ENCODE measurements at regions not wholly inside any gene's neighbourhood (a gene's known extent, or its start where the extent isn't known, plus 50 kb on each side); places are given as distances from the start of the nearest gene placed in this dataset.
"Not testable (repeated sequence)": the region's sequence is repeated elsewhere in the genome, so short reads cannot be mapped to it uniquely, and the experiment has no call there.

DNA sequence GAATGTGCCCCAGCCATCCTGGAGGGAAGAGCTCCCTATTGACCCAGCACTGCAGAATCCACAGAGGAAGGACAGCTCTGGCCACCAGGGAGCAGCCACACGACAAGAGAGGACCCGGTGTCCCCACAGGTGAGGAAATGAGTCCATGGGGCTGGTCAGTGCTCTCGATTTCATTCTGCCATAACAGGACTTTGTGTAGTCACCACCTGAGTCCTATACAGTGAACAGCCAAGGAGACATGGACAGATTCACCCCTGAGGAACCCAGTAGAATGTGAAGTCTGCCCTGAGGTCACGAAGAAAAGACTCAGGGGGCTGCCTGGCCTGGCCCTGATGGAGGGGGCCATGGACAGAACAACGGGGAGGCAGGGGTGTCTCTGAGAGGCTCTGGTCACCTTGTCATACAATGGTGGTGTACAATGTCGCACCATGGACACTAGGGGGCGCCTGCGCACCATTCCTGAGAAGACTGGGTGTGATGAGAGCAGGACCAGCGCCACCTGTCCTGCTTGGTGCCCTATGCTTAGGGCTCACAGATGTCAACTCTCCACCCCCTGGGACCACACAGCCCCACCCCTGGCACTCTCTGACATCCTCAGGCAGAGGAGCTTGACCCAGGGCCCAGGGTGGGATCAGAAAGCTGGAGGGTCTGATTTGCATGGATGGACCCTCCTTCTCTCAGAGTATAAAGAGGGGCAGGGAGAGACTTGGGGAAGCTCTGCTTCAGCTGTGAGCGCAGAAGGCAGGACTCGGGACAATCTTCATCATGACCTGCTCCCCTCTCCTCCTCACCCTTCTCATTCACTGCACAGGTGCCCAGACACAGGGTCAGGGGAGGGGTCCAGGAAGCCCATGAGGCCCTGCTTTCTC, 77.4 kb downstream of the VPREB1 start:
- TF ChIP-seq, protein P1, sequence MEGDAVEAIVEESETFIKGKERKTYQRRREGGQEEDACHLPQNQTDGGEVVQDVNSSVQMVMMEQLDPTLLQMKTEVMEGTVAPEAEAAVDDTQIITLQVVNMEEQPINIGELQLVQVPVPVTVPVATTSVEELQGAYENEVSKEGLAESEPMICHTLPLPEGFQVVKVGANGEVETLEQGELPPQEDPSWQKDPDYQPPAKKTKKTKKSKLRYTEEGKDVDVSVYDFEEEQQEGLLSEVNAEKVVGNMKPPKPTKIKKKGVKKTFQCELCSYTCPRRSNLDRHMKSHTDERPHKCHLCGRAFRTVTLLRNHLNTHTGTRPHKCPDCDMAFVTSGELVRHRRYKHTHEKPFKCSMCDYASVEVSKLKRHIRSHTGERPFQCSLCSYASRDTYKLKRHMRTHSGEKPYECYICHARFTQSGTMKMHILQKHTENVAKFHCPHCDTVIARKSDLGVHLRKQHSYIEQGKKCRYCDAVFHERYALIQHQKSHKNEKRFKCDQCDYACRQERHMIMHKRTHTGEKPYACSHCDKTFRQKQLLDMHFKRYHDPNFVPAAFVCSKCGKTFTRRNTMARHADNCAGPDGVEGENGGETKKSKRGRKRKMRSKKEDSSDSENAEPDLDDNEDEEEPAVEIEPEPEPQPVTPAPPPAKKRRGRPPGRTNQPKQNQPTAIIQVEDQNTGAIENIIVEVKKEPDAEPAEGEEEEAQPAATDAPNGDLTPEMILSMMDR (IDR thresholded peaks at IDR 0.05; ENCODE audit: low read depth, low read length): peak; percentile 88
- DNase-seq (ENCODE audit: low read depth, low spot score): peak; percentile 42
- in situ Hi-C loops (cut with HindIII; ENCODE audit: low sequenced_read_pairs); H3K4me3 ChIP-seq (ENCODE audit: low read depth, low read length): not testable (repeated sequence)

DNA sequence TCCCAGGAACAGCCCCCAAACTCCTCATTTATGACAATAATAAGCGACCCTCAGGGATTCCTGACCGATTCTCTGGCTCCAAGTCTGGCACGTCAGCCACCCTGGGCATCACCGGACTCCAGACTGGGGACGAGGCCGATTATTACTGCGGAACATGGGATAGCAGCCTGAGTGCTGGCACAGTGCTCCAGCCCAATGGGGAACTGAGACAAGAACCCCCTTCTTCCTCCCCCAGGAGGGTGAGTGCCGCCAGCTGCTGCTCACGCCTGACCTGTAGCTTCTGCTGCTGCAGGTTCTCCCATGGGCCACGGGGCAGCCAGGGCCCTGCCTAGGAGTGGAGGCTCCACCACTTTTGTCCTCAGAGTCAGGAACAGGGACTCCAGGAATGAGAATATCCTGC, 78.2 kb downstream of the VPREB1 start:
- in situ Hi-C loops (cut with HindIII; ENCODE audit: low sequenced_read_pairs): no loop called here
- TF ChIP-seq, protein P1 (IDR thresholded peaks at IDR 0.05; ENCODE audit: low read depth, low read length): no peak
- no peak overlapping the region for H3K4me3 ChIP-seq (ENCODE audit: low read depth, low read length)
- no peak for DNase-seq (ENCODE audit: low read depth, low spot score)

- no peak overlapping the region for H3K4me3 ChIP-seq (ENCODE audit: low read depth, low read length)
- in situ Hi-C loops (cut with HindIII; ENCODE audit: low sequenced_read_pairs): no loop called here
- no peak for DNase-seq (ENCODE audit: low read depth, low spot score)
- TF ChIP-seq, protein P1 (IDR thresholded peaks at IDR 0.05; ENCODE audit: low read depth, low read length): no peak
Observed at GRCh38 chr22:22327723-22328122, 83.1 kb downstream of the VPREB1 start.

DNA sequence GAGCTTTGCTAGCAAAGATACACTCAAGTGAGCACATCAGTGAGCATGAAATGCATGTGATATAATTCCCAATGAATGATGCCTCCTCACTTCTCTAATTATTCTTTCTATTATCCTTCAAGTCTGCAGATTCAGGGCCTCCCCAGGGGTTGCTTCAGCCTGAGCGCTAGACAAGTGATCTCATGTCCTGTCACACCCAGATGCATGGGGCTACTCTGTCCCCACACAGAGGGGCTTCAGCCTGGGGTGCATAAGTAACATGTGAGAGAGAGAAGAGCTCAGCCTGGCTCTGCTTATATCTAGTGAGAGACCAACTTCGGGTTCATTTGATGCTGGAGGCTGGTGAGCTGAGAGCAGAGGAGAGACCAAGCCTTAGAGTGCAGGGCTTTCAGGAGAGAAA, 85.2 kb downstream of the VPREB1 start:
- in situ Hi-C loops (cut with HindIII; ENCODE audit: low sequenced_read_pairs): no loop called here
- TF ChIP-seq, protein P1 (IDR thresholded peaks at IDR 0.05; ENCODE audit: low read depth, low read length): no peak
- no peak for DNase-seq (ENCODE audit: low read depth, low spot score)
- H3K4me3 ChIP-seq (ENCODE audit: low read depth, low read length): no peak overlapping the region

DNA sequence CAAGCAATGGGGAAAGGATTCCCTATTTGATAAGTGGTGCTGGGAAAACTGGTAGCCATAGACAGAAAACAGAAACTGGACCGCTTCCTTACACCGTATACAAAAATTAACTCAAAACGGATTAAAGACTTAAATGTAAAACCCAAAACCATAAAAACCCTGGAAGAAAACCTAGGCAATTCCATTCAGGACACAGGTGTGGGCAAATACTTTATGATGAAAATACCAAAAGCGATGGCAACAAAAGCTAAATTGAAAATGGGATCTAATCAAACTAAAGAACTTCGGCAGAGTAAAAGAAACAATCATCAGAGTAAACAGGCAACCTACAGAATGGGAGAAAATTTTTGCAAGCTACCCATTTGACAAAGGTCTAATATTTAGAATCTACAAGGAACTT, 91.1 kb downstream of the VPREB1 start:
- H3K4me3 ChIP-seq (ENCODE audit: low read depth, low read length); DNase-seq (ENCODE audit: low read depth, low spot score); in situ Hi-C loops (cut with HindIII; ENCODE audit: low sequenced_read_pairs): not testable (repeated sequence)

GRCh38 chr22:22336333-22336732, 91.7 kb downstream of the VPREB1 start:
- DNase-seq (ENCODE audit: low read depth, low spot score); H3K4me3 ChIP-seq (ENCODE audit: low read depth, low read length); in situ Hi-C loops (cut with HindIII; ENCODE audit: low sequenced_read_pairs): not testable (repeated sequence)

DNA sequence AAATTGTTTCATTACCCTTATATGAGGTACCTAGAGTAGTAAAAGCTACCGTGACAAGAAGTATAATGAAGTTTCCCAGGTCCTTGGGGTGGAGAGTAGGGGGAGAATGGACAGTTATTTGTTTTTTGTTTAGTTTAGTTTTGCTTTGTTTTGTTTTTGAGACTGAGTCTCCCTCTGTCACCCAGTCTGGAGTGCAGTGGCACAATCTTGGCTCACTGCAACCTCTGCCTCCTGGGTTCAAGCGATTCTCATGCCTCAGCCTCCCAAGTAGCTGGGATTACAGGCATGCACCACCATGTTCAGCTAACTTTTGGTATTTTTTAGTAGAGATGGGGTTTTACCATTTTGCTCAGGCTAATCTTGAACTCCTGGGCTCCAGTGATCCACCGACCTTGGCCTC, 94.2 kb downstream of the VPREB1 start:
- DNase-seq (ENCODE audit: low read depth, low spot score); in situ Hi-C loops (cut with HindIII; ENCODE audit: low sequenced_read_pairs); H3K4me3 ChIP-seq (ENCODE audit: low read depth, low read length): not testable (repeated sequence)

DNA sequence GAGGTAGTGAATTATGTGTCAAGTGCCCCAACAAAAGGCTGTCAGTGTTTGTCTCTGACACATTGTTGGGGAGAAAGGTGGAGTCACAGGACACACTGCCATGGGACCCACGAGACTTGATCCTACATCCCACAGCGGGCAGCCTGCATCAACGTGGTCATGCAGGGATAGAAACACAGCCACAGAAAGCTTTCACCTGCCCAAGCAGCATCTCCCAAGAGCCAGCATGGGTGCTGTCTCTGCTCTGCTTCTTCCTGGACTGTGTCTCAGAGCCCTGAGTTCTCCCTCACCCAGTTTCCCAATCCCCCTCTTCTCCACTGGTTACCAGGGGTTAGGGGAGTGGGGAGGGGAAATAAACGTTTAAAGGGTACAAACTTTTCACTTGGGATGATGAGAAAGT, 97.2 kb downstream of the VPREB1 start:
- TF ChIP-seq, protein P1 (IDR thresholded peaks at IDR 0.05; ENCODE audit: low read depth, low read length): no peak
- H3K4me3 ChIP-seq (ENCODE audit: low read depth, low read length): no peak overlapping the region
- in situ Hi-C loops (cut with HindIII; ENCODE audit: low sequenced_read_pairs): no loop called here
- DNase-seq (ENCODE audit: low read depth, low spot score): no peak
